ENCODE measurements at regions not wholly inside any gene's neighbourhood (a gene's known extent, or its start where the extent isn't known, plus 50 kb on each side); places are given as distances from the start of the nearest gene placed in this dataset.

GRCh38 chr2:126975671-126976655 lies 77.3 kb downstream of the TEX51 start:
- no peak for FAIRE-seq
- 66% methylated on average over 12 of the region's 12 CpGs for WGBS (ENCODE audit: missing lambda C conversion rate)
- H3K27ac ChIP-seq: no peak overlapping the region
- H3K9me3 ChIP-seq: no peaks in the 10 kb centered on the region
- ATAC-seq: no peak
- H3K4me2 ChIP-seq: no peak overlapping the region
- DNase-seq (ENCODE audit: low read depth in 1 of 2, low spot score in 1 of 2): no peak
- ChIA-PET POLR2A (no interaction called here), CTCF (interaction anchor here (1.0 kb wide), 1 partner anchor 28 kb away, joined by 3 read pairs; no protein-coding TSS in a partner anchor)
- H3K4me1 ChIP-seq: 0 out of 3 replicates have a peak, but pooled peaks cover 3% of the 10 kb centered on the region
- no peak overlapping the region for H3K4me3 ChIP-seq
- TF ChIP-seq EHMT2 (IDR thresholded peaks at IDR 0.05; ENCODE audit: low read depth) (no peak), ATOH8 (CRISPR knock-in tag; IDR thresholded peaks at IDR 0.05; ENCODE audit: low read depth) (no peak), HDAC2 (IDR thresholded peaks at IDR 0.05) (no peak), PHF8 (IDR thresholded peaks at IDR 0.05; ENCODE audit: borderline replicate concordance, low read depth) (no peak), HOXB5 (CRISPR knock-in tag; IDR thresholded peaks at IDR 0.05) (no peak), GATA3 (IDR thresholded peaks at IDR 0.05; ENCODE audit: borderline replicate concordance) (no peak), FOSL2 (IDR thresholded peaks at IDR 0.05) (no peak), FOSL2 (CRISPR knock-in tag; IDR thresholded peaks at IDR 0.05) (no peak), NFE2L2 (conservative IDR thresholded peaks at IDR 0.05; ENCODE audit: low read length) (no peak), USF2 (IDR thresholded peaks at IDR 0.05) (no peak), KDM5A (IDR thresholded peaks at IDR 0.05) (no peak)

- Histone ChIP-seq H3K27ac (no peak overlapping the region), H3K4me3 (no peak overlapping the region), H3K9me3 (no peaks in the 10 kb centered on the region), H3K4me1 (0 out of 3 replicates have a peak, but pooled peaks cover 3% of the 10 kb centered on the region), H3K4me2 (no peak overlapping the region)
- WGBS (ENCODE audit: missing lambda C conversion rate): 66% methylated on average over 28 of the region's 30 CpGs
- no peak for FAIRE-seq
- CTCF ChIA-PET: interaction anchor here (1.0 kb wide), 1 partner anchor 27 kb away, joined by 3 read pairs; no protein-coding TSS in a partner anchor
- no peak for ATAC-seq
- no peak for TF ChIP-seq CHD2 (IDR thresholded peaks at IDR 0.05; ENCODE audit: low read length, partially characterized antibody)
- TF ChIP-seq REST (IDR thresholded peaks at IDR 0.05): no peak
- TF ChIP-seq RFX5 (IDR thresholded peaks at IDR 0.05): no peak
- no peak for TF ChIP-seq POLR2AphosphoS2 (conservative IDR thresholded peaks at IDR 0.05; ENCODE audit: low read length)
- no peak for TF ChIP-seq TFCP2L1 (CRISPR knock-in tag; IDR thresholded peaks at IDR 0.05)
- TF ChIP-seq EHMT2 (IDR thresholded peaks at IDR 0.05; ENCODE audit: low read depth): no peak
- no peak for TF ChIP-seq MAFK (IDR thresholded peaks at IDR 0.05; ENCODE audit: partially characterized antibody)
- TF ChIP-seq HEYL (CRISPR knock-in tag; IDR thresholded peaks at IDR 0.05): no peak
- TF ChIP-seq E2F6 (IDR thresholded peaks at IDR 0.05; ENCODE audit: borderline replicate concordance, low read depth): no peak
- TF ChIP-seq RCOR1 (IDR thresholded peaks at IDR 0.05; ENCODE audit: low read depth, low read length): no peak
- TF ChIP-seq NR3C1 (IDR thresholded peaks at IDR 0.05): no peak
- no peak for TF ChIP-seq KDM5A (IDR thresholded peaks at IDR 0.05)
- no peak for TF ChIP-seq ZNF302 (CRISPR knock-in tag; IDR thresholded peaks at IDR 0.05)
- TF ChIP-seq MAZ (IDR thresholded peaks at IDR 0.05; ENCODE audit: borderline replicate concordance, low read depth, low read length): no peak
- no peak for TF ChIP-seq ZSCAN20 (CRISPR knock-in tag; IDR thresholded peaks at IDR 0.05)
- TF ChIP-seq EHF (CRISPR knock-in tag; IDR thresholded peaks at IDR 0.05): no peak
- TF ChIP-seq GATA3 (IDR thresholded peaks at IDR 0.05; ENCODE audit: borderline replicate concordance): no peak
- no peak for TF ChIP-seq HDAC2 (IDR thresholded peaks at IDR 0.05)
- no peak for TF ChIP-seq JUNB (IDR thresholded peaks at IDR 0.05)
- no peak for TF ChIP-seq HOXA7 (CRISPR knock-in tag; IDR thresholded peaks at IDR 0.05)
- no peak for DNase-seq (ENCODE audit: low read depth in 1 of 2, low spot score in 1 of 2)
- POLR2A ChIA-PET: no interaction called here
These were observed 78.1 kb downstream of the TEX51 start for GRCh38 chr2:126976721-126977328.

Measured in A549 (cell line).